ENCODE measurements at regions not wholly inside any gene's neighbourhood (a gene's known extent, or its start where the extent isn't known, plus 50 kb on each side); places are given as distances from the start of the nearest gene placed in this dataset.

GRCh38 chr4:54378461-54378860, 149.4 kb downstream of the PDGFRA start:
- TF ChIP-seq POLR2A (IDR thresholded peaks at IDR 0.05) = no peak
- TF ChIP-seq, protein P1, sequence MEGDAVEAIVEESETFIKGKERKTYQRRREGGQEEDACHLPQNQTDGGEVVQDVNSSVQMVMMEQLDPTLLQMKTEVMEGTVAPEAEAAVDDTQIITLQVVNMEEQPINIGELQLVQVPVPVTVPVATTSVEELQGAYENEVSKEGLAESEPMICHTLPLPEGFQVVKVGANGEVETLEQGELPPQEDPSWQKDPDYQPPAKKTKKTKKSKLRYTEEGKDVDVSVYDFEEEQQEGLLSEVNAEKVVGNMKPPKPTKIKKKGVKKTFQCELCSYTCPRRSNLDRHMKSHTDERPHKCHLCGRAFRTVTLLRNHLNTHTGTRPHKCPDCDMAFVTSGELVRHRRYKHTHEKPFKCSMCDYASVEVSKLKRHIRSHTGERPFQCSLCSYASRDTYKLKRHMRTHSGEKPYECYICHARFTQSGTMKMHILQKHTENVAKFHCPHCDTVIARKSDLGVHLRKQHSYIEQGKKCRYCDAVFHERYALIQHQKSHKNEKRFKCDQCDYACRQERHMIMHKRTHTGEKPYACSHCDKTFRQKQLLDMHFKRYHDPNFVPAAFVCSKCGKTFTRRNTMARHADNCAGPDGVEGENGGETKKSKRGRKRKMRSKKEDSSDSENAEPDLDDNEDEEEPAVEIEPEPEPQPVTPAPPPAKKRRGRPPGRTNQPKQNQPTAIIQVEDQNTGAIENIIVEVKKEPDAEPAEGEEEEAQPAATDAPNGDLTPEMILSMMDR (IDR thresholded peaks at IDR 0.05) = no peak

All from tibial nerve (tissue), 3 donors.